22Rv1 (cell line): ENCODE measurements at regions not wholly inside any gene's neighbourhood (a gene's known extent, or its start where the extent isn't known, plus 50 kb on each side); places are given as distances from the start of the nearest gene placed in this dataset.

Experiments used
- H3K27ac ChIP-seq: fragments of 450-650 bp; 2 replicates; pipeline ENCODE4 v1.5.1; 2017
- ZFX ChIP-seq: fragments of 450-650 bp; IDR thresholded peaks from 2 replicates; pipeline ENCODE4 v1.6.1; 2017; ENCODE audit warnings: antibody characterized with exemption, borderline replicate concordance
- TF ChIP-seq, protein P1 (sequence below): fragments of 450-650 bp; IDR thresholded peaks from 2 replicates; pipeline ENCODE4 v1.5.1; 2017; ENCODE audit warnings: mild to moderate bottlenecking

DNA sequence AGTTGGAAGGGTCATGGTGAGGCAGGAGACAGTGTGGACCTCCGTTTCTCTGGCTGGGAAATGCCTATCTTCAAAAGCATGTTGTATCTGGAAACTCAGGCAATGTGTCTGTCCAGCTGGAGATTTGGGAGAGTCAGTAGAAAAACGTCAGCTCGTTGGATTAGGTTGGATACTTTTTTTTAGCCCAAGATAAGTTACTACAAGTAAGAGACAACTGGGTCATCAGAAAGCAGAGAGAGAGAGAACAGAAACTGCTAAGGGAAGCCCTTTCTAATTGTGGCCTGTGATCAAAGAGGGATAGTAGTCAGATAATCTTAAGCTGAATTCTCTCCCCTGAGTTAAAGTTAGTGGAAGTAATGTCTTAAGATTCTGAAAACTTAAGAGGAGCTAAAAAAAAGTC is 78.9 kb upstream of the ZNF280D start:
- no peak for TF ChIP-seq ZFX
- TF ChIP-seq, protein P1, sequence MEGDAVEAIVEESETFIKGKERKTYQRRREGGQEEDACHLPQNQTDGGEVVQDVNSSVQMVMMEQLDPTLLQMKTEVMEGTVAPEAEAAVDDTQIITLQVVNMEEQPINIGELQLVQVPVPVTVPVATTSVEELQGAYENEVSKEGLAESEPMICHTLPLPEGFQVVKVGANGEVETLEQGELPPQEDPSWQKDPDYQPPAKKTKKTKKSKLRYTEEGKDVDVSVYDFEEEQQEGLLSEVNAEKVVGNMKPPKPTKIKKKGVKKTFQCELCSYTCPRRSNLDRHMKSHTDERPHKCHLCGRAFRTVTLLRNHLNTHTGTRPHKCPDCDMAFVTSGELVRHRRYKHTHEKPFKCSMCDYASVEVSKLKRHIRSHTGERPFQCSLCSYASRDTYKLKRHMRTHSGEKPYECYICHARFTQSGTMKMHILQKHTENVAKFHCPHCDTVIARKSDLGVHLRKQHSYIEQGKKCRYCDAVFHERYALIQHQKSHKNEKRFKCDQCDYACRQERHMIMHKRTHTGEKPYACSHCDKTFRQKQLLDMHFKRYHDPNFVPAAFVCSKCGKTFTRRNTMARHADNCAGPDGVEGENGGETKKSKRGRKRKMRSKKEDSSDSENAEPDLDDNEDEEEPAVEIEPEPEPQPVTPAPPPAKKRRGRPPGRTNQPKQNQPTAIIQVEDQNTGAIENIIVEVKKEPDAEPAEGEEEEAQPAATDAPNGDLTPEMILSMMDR = no peak
- no peak overlapping the region for H3K27ac ChIP-seq

- no peak for TF ChIP-seq ZFX
- TF ChIP-seq, protein P1 = no peak
- no peak overlapping the region for H3K27ac ChIP-seq
Measured at GRCh38 chr15:56811586-56811985, 78.3 kb upstream of the ZNF280D start.

- H3K27ac ChIP-seq = no peak overlapping the region
- TF ChIP-seq ZFX = no peak
- TF ChIP-seq, protein P1 = no peak
Measured at GRCh38 chr15:56808160-56808559, 74.9 kb upstream of the ZNF280D start.

DNA sequence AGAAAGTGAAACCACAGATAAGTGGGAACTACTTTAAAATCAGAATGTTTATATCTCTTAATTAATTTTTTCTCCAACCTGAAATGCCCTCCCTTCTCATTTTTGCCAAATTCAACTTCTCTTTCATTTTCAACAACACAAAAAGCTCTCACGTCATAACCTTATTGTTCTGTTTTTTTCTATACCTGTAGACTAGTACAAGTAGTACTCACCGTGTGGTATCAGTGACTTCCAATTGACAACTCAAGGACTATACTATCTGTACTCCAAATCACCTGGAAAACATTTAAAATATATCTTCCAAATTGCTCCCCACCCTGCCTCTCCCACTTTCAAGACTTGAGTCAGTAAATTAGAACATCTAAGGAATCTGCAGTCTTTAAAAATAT is 72.8 kb upstream of the ZNF280D start:
- no peak overlapping the region for H3K27ac ChIP-seq
- TF ChIP-seq, protein P1 = no peak
- TF ChIP-seq ZFX = no peak

- TF ChIP-seq, protein P1 = no peak
- TF ChIP-seq ZFX = no peak
- no peak overlapping the region for H3K27ac ChIP-seq
Measured at GRCh38 chr15:56805466-56806147, 72.3 kb upstream of the ZNF280D start.

- no peak overlapping the region for H3K27ac ChIP-seq
- TF ChIP-seq, protein P1 = no peak
- TF ChIP-seq ZFX = no peak
Measured at GRCh38 chr15:56804938-56805337, 71.6 kb upstream of the ZNF280D start.

GRCh38 chr15:56804279-56804678 is 71.0 kb upstream of the ZNF280D start:
- no peak overlapping the region for H3K27ac ChIP-seq
- TF ChIP-seq, protein P1 = no peak
- TF ChIP-seq ZFX = no peak
